Left ventricle myocardium inferior (tissue), 1 donor: ENCODE measurements at regions not wholly inside any gene's neighbourhood (a gene's known extent, or its start where the extent isn't known, plus 50 kb on each side); places are given as distances from the start of the nearest gene placed in this dataset.

ENCODE experiments used
- DNase-seq: peaks from one replicate; pipeline ENCODE4 v3.0.0-alpha.2; 2020
- H3K27ac ChIP-seq: fragments of 200-600 bp; replicated peaks from 2 replicates; pipeline ENCODE4 v1.8.0; 2021
- H3K27me3 ChIP-seq: fragments of 200-600 bp; 2 replicates; pipeline ENCODE4 v1.8.0; 2021; ENCODE audit warnings: low read depth
- H3K36me3 ChIP-seq: fragments of 200-600 bp; 2 replicates; pipeline ENCODE4 v1.8.0; 2021
- H3K4me1 ChIP-seq: fragments of 200-600 bp; 2 replicates; pipeline ENCODE4 v1.8.0; 2021
- H3K4me3 ChIP-seq: fragments of 200-600 bp; 2 replicates; pipeline ENCODE4 v1.8.0; 2021; ENCODE audit warnings: mild to moderate bottlenecking, moderate library complexity
- H3K9me3 ChIP-seq: fragments of 200-600 bp; replicated peaks from 2 replicates; pipeline ENCODE4 v1.8.0; 2021
- intact Hi-C: fragments of 100-400 bp; cut with micrococcal nuclease; formaldehyde crosslinking; loops from one replicate; pipeline ENCODE4 v1.11.0; 2022
- TF ChIP-seq, protein P1 (sequence below): fragments of 200-600 bp; IDR thresholded peaks from 2 replicates; pipeline ENCODE4 v1.8.0; 2021; ENCODE audit warnings: antibody characterized with exemption, mild to moderate bottlenecking, borderline replicate concordance
- donor health status: DM: no; HTN: yes; CAD: no; lungs with severe emphysema.

DNA sequence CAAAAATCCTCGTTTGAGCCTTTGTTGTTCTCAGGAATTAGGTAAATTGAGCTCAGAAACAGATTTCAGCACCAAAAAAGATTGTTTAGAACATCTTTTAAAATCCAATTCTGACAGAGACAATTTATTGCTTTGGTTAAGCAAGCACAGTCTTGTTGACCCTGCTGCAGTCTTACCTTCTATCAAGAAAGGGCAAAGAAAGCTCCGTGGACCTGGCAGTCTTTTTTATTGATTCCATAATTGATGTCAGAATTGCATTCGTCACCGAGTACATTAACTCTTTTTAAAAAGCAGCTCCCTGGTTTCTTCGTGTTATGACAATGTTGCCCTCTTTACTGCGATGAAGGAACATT lies 334.8 kb downstream of the FGFR2 start:
- intact Hi-C loops = no loop called here
- DNase-seq = no peak
- H3K4me3 ChIP-seq = no peak overlapping the region
- H3K9me3 ChIP-seq = peaks cover 4% of the 10 kb centered on the region
- H3K4me1 ChIP-seq = no peaks in the 10 kb centered on the region
- H3K36me3 ChIP-seq = no peaks in the 10 kb centered on the region
- TF ChIP-seq, protein P1, sequence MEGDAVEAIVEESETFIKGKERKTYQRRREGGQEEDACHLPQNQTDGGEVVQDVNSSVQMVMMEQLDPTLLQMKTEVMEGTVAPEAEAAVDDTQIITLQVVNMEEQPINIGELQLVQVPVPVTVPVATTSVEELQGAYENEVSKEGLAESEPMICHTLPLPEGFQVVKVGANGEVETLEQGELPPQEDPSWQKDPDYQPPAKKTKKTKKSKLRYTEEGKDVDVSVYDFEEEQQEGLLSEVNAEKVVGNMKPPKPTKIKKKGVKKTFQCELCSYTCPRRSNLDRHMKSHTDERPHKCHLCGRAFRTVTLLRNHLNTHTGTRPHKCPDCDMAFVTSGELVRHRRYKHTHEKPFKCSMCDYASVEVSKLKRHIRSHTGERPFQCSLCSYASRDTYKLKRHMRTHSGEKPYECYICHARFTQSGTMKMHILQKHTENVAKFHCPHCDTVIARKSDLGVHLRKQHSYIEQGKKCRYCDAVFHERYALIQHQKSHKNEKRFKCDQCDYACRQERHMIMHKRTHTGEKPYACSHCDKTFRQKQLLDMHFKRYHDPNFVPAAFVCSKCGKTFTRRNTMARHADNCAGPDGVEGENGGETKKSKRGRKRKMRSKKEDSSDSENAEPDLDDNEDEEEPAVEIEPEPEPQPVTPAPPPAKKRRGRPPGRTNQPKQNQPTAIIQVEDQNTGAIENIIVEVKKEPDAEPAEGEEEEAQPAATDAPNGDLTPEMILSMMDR = no peak
- H3K27me3 ChIP-seq = no peaks in the 10 kb centered on the region
- H3K27ac ChIP-seq = no peak overlapping the region

DNA sequence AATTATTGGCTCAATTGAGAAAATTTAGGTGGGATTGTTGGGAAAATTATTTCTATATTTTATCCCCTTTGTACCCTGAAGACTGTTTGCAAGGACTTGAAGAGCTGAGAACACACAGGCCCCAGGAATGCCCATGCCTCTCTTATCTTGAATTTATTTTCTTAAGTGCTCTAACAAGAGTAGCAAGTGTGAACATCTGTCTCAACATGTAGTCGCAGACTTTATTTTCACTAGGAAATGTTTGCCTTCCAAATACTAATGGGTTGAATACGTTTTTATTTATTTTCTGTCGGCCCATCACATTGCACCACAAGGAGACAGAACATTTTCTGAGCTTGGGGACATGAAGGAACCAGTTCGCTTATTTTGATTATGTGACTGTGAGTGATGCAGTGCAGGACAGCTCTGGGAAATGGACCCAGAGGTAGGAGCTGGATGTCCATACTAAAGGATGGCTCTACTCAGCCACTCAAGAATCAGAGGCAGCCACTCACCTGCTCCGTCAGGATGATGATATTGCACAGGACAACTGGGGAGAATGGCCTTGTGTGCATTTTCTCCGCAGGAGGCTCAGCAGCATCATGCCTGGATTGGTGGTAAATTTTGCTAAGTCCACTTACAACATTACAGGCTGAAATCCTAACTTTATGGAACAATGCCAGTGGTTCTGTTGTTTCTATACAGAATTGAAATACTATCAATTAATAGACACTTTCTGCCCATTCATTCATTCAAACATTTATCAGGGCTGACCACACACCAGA lies 332.7 kb downstream of the FGFR2 start:
- no peak overlapping the region for H3K4me3 ChIP-seq
- H3K4me1 ChIP-seq = no peaks in the 10 kb centered on the region
- no peak overlapping the region for H3K27ac ChIP-seq
- peaks cover 17% of the 10 kb centered on the region for H3K27me3 ChIP-seq
- no peaks in the 10 kb centered on the region for H3K9me3 ChIP-seq
- no peaks in the 10 kb centered on the region for H3K36me3 ChIP-seq
- TF ChIP-seq, protein P1 = no peak
- intact Hi-C loops = no loop called here
- no peak for DNase-seq

DNA sequence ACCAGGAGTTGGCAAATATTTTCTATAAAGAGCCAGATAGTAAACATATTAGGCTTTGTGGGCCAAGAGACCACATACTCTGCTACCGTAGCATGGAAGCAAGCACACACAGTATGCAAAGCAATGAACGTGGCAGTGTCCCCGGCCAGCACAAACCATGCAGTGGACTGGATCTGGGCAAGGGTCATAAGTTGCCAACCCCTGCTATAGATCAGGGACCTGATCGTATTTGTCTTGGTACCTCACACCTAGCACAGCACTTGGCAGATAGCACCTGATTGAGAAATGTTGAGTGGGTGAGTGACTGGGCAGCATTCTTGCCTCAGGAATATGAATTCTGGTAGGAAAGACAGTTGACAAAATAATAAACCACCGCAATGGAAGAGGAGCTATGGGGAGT lies 331.9 kb downstream of the FGFR2 start:
- no peak for DNase-seq
- Histone ChIP-seq H3K4me3 (no peak overlapping the region), H3K27me3 (peaks cover 25% of the 10 kb centered on the region), H3K27ac (no peak overlapping the region), H3K4me1 (no peaks in the 10 kb centered on the region), H3K36me3 (no peaks in the 10 kb centered on the region), H3K9me3 (no peaks in the 10 kb centered on the region)
- TF ChIP-seq, protein P1 = no peak
- intact Hi-C loops = no loop called here

DNA sequence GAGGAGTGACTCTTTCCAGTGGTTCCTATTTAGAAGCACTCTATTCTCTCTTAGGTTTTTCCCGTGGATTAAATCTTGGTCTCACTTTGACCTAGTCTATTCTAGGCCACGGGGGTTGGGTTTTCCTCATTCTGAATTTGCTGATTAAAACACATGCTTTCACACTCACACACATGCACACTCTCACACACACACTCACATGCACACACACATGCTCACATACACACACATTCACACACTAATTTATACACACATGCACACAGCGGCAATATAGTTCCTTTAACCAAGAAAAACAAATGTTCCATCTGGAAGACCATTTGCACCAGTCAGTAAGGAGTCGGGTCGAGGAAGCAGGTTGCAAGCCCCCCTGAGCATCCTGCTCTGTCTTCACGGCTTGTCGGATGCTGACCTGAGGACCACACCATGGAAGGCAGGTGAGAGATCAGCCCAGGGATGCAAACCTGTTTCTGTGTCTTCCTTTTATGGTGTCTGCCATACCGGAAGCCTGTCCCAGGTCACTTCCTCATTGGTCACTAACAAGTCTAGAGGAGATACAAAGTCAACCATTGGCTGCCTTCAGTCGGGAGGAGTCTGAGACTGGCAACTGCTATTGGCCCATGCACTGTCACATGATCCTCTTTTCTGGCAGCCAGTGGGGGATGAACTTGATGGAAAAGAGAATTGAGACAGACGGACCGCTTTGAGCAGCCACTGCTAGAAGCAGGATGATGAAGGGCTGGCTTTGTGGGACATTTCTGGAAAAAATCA lies 330.8 kb downstream of the FGFR2 start:
- DNase-seq = no peak
- peaks cover 36% of the 10 kb centered on the region for H3K27me3 ChIP-seq
- intact Hi-C loops = no loop called here
- TF ChIP-seq, protein P1 = no peak
- H3K9me3 ChIP-seq = no peaks in the 10 kb centered on the region
- no peak overlapping the region for H3K27ac ChIP-seq
- H3K4me3 ChIP-seq = no peak overlapping the region
- H3K36me3 ChIP-seq = no peaks in the 10 kb centered on the region
- no peaks in the 10 kb centered on the region for H3K4me1 ChIP-seq

DNA sequence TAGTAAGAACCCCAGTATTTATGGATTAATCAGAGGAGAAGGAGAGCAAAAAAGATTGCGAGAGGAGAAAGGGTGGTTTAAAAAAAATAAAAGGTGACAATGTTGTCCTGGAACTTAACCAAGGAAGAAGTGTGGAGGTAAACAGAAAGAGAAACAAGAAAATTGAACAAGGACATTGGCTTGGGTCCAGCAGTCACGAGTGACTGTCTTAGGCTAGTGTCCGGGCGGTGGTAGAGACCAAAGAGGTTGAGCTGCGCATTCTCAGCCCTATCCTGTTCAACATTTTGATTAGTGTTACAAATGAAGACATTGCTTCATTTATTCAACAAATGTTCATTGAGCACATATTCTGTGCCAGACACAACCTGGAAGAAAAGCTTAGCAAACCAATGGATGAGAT lies 329.9 kb downstream of the FGFR2 start:
- Histone ChIP-seq H3K4me1 (no peaks in the 10 kb centered on the region), H3K27me3 (peaks cover 45% of the 10 kb centered on the region), H3K9me3 (no peaks in the 10 kb centered on the region), H3K27ac (no peak overlapping the region), H3K4me3 (no peak overlapping the region), H3K36me3 (no peaks in the 10 kb centered on the region)
- DNase-seq = no peak
- intact Hi-C loops = no loop called here
- TF ChIP-seq, protein P1 = no peak
